Pancreas (tissue), 10 donors: ENCODE measurements at regions not wholly inside any gene's neighbourhood (a gene's known extent, or its start where the extent isn't known, plus 50 kb on each side); places are given as distances from the start of the nearest gene placed in this dataset.
"Not testable (repeated sequence)": the region's sequence is repeated elsewhere in the genome, so short reads cannot be mapped to it uniquely, and the experiment has no call there.

Experiments
- ATAC-seq, 4 donors: fragments of 200-7000 bp; cut with Tn5 transposase; one replicate each; pipeline versions ENCODE4 v1.8.0 to v1.9.1; 2020; ENCODE audit warnings: mild to moderate bottlenecking in 4 of 4, moderate library complexity in 4 of 4
- DNase-seq, 6 donors: peaks; one replicate each; pipeline ENCODE4 v3.0.0-alpha.2; 2020
- FAIRE-seq: peaks from 2 replicates; lab custom pipeline; 2012; peaks lifted over from hg19 to GRCh38; lab: Jason Lieb, UNC
- H3K27ac ChIP-seq, 4 donors: fragments of 200-600 bp; sonication (generic); 1 replicate in 3 of 4; 2 replicates in 1 of 4; pipeline versions ENCODE4 v1.5.0 to v1.8.0; 2020
- H3K27me3 ChIP-seq, 4 donors: fragments of 200-600 bp; one replicate each; pipeline ENCODE4 v1.8.0; 2021
- H3K36me3 ChIP-seq, 3 donors: fragments of 200-600 bp; sonication (generic) in 1 of 3; one replicate each; pipeline versions ENCODE4 v1.5.0 to v1.8.0; 2020 to 2021
- H3K4me1 ChIP-seq, 3 donors: fragments of 200-600 bp; one replicate each; pipeline ENCODE4 v1.8.0; 2021
- H3K4me3 ChIP-seq, 4 donors: fragments of 200-600 bp; sonication (generic) in 2 of 4; one replicate each; pipeline versions ENCODE4 v1.5.0 to v1.8.0; 2020 to 2021
- H3K9me3 ChIP-seq, 4 donors: fragments of 200-600 bp; one replicate each; pipeline ENCODE4 v1.8.0; 2021
- CTCF ChIP-seq, 4 donors: fragments of 200-600 bp; sonication (generic) in 3 of 4; IDR thresholded peaks; one replicate each; pipeline versions ENCODE4 v1.5.0 to v1.8.0; 2021; ENCODE audit warnings: antibody characterized with exemption in 4 of 4
- WGBS, 2 donors: extraction: QIAGEN DNeasy Blood & Tissue Kit; methylation state at CpG; one replicate each; pipeline ENCODE4 v1.1.7; 2013; 5-methylcytosine and 5-hydroxymethylcytosine counted together
- intact Hi-C, 3 donors: fragments of 100-400 bp; cut with DNase I; formaldehyde crosslinking; loops; one replicate each; pipeline versions ENCODE4 v1.11.1 to v1.14.2; 2022
- donor health status: healthy with polysubstance abuse.
- donor health status: DM: no; HTN: no; CAD: no; lungs with moderate emphysema.
- donor health status: DM: no; HTN: no; CAD: no.
- donor health status: control.
- donor health status: control.
- donor health status: Bipolar disorder and iron deficiency.
- donor health status: DM: yes; HTN: yes; CAD: no.
- donor health status: DM: no; HTN: no; CAD: no.
- donor health status: DM: no; HTN: no; CAD: no.
- donor health status: DM: yes; HTN: yes; CAD: no.

- H3K4me3 ChIP-seq = no peak overlapping the region
- ATAC-seq (no peak), FAIRE-seq (no peak), DNase-seq (no peak)
- H3K4me1 ChIP-seq = no peaks in the 10 kb centered on the region
- no peak for TF ChIP-seq CTCF (IDR thresholded peaks at IDR 0.05)
- H3K36me3 ChIP-seq = no peaks in the 10 kb centered on the region
- no peaks in the 10 kb centered on the region for H3K9me3 ChIP-seq
- no peak overlapping the region for H3K27ac ChIP-seq
- intact Hi-C loops = no loop called here
- H3K27me3 ChIP-seq = peaks cover 0 to 20% (median 0%) of the 10 kb centered on the region in 4 donors
- 17 to 38% methylated on average over 2 of the region's 2 CpGs for WGBS, 2 donors
Measured at GRCh38 chrX:114472788-114473187, 111.1 kb upstream of the HTR2C start.

- H3K4me3 ChIP-seq = no peak overlapping the region
- H3K9me3 ChIP-seq = no peaks in the 10 kb centered on the region
- H3K27ac ChIP-seq = no peak overlapping the region
- DNase-seq = no peak
- 59 to 78% methylated on average over 1 of the region's 1 CpG for WGBS, 2 donors
- H3K27me3 ChIP-seq = peaks cover 0 to 18% (median 0%) of the 10 kb centered on the region in 4 donors
- no peaks in the 10 kb centered on the region for H3K36me3 ChIP-seq
- no peak for FAIRE-seq
- no peaks in the 10 kb centered on the region for H3K4me1 ChIP-seq
- ATAC-seq = no peak
- intact Hi-C loops = no loop called here
- TF ChIP-seq CTCF (IDR thresholded peaks at IDR 0.05) = no peak
Measured at GRCh38 chrX:114500622-114501021, 83.3 kb upstream of the HTR2C start.

- DNase-seq (no peak), ATAC-seq (no peak), FAIRE-seq (no peak)
- H3K36me3 ChIP-seq = no peaks in the 10 kb centered on the region
- WGBS, 2 donors = 44 to 51% methylated on average over 2 of the region's 2 CpGs
- H3K4me3 ChIP-seq = no peak overlapping the region
- no peak for TF ChIP-seq CTCF (IDR thresholded peaks at IDR 0.05)
- intact Hi-C loops = no loop called here
- no peaks in the 10 kb centered on the region for H3K9me3 ChIP-seq
- H3K4me1 ChIP-seq = no peaks in the 10 kb centered on the region
- H3K27ac ChIP-seq = no peak overlapping the region
- H3K27me3 ChIP-seq = peaks cover 0 to 7% (median 0%) of the 10 kb centered on the region in 4 donors
Measured at GRCh38 chrX:114508756-114509155, 75.1 kb upstream of the HTR2C start.

GRCh38 chrX:114519524-114519923, 64.4 kb upstream of the HTR2C start:
- no peak for ATAC-seq
- FAIRE-seq = no peak
- no peak for TF ChIP-seq CTCF (IDR thresholded peaks at IDR 0.05)
- WGBS, 2 donors = 16 to 17% methylated on average over 1 of the region's 1 CpG
- no peak for DNase-seq
- Histone ChIP-seq H3K4me1 (no peaks in the 10 kb centered on the region), H3K4me3 (no peak overlapping the region), H3K36me3 (no peaks in the 10 kb centered on the region), H3K9me3 (no peaks in the 10 kb centered on the region), H3K27me3 (peaks cover 0 to 9% (median 0%) of the 10 kb centered on the region in 4 donors), H3K27ac (no peak overlapping the region)
- intact Hi-C loops = no loop called here

- H3K36me3 ChIP-seq, ATAC-seq, H3K4me1 ChIP-seq, H3K27me3 ChIP-seq, intact Hi-C loops, DNase-seq, H3K27ac ChIP-seq, H3K9me3 ChIP-seq, H3K4me3 ChIP-seq: not testable (repeated sequence)
- 24 to 34% methylated on average over 2 of the region's 2 CpGs for WGBS, 2 donors
- FAIRE-seq = peak; percentile 95
Measured at GRCh38 chrX:114520701-114521100, 63.2 kb upstream of the HTR2C start.
